ENCODE measurements at regions not wholly inside any gene's neighbourhood (a gene's known extent, or its start where the extent isn't known, plus 50 kb on each side); places are given as distances from the start of the nearest gene placed in this dataset.
A peak's percentile ranks its signal among the peaks of the same experiment; 100 is the strongest.

DNA sequence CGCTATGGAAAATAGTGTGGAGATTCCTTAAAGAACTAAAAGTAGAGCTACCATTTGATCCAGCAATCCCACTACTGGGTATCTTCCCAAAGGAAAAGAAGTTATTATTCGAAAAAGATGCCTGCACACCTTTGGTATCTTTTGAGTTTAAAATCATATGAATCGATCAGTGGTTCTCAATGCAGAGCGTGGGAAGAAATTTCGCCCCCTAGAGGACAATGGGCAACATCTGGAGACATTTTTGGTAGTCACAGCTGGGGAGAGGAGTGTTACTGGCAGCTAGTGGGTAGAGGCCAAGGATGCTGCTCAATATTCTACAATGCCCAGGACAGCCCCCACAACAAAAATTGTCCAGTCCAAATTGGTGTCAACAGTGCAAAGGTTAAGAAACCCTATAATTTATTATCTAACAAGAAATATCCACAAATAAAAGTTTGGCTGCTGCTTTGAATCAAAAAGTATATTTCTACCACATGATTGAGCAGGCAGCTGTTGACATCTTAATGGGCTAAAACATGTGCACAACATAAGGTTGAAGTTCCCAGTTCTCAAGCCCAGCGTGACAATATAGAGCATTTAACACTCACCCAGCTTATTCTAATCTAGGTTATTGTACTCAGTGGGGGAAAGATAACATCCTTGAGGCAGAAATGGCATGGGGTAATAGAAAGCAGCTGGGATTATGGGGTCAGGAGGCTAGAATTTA, 425.7 kb downstream of the LRATD1 start:
- Histone ChIP-seq H3K9ac (ENCODE audit: low read length in 2 of 2) (no peak overlapping the region), H3K36me3 (ENCODE audit: control insufficient read depth in 2 of 2, insufficient read depth in 2 of 2, low read length in 2 of 2) (no peaks in the 10 kb centered on the region), H3K27me3 (ENCODE audit: control insufficient read depth in 1 of 2, insufficient read depth in 2 of 2, low read length in 2 of 2) (peaks cover 0 to 3% of the 10 kb centered on the region in 2 donors), H3K9me3 (ENCODE audit: control insufficient read depth in 2 of 2, low read length in 2 of 2) (no peaks in the 10 kb centered on the region), H3K27ac (ENCODE audit: low read length) (no peak overlapping the region), H3K4me3 (ENCODE audit: low read length in 2 of 2) (no peak overlapping the region), H3K4me1 (ENCODE audit: control insufficient read depth, insufficient read depth, low read length) (no peaks in the 10 kb centered on the region)

DNA sequence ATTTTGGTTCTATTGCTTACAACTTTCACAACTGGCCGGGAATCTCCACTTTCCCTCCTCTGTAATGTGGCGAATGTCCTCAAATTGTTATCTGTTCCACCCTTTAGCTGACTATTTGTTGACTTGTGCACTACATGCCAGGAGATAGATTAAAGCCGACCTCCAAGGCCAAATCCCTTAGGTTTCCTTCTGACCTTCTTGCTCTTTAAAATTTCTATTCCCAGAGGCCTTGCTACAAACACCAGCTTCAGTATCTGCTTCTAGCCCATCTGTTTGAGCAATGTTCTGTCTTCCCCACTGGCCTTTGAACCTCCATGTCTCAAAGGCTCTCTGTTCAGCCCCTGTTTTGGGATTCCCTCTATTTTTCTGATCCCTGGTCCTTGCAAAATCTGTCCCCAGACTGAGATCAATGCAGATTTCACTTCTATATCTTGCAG, 426.2 kb downstream of the LRATD1 start:
- no peaks in the 10 kb centered on the region for H3K4me1 ChIP-seq (ENCODE audit: control insufficient read depth, insufficient read depth, low read length)
- no peak overlapping the region for H3K9ac ChIP-seq (ENCODE audit: low read length in 2 of 2)
- no peak overlapping the region for H3K4me3 ChIP-seq (ENCODE audit: low read length in 2 of 2)
- no peaks in the 10 kb centered on the region for H3K9me3 ChIP-seq (ENCODE audit: control insufficient read depth in 2 of 2, low read length in 2 of 2)
- H3K27me3 ChIP-seq (ENCODE audit: control insufficient read depth in 1 of 2, insufficient read depth in 2 of 2, low read length in 2 of 2): peaks cover 0 to 3% of the 10 kb centered on the region in 2 donors
- no peak overlapping the region for H3K27ac ChIP-seq (ENCODE audit: low read length)
- no peaks in the 10 kb centered on the region for H3K36me3 ChIP-seq (ENCODE audit: control insufficient read depth in 2 of 2, insufficient read depth in 2 of 2, low read length in 2 of 2)

DNA sequence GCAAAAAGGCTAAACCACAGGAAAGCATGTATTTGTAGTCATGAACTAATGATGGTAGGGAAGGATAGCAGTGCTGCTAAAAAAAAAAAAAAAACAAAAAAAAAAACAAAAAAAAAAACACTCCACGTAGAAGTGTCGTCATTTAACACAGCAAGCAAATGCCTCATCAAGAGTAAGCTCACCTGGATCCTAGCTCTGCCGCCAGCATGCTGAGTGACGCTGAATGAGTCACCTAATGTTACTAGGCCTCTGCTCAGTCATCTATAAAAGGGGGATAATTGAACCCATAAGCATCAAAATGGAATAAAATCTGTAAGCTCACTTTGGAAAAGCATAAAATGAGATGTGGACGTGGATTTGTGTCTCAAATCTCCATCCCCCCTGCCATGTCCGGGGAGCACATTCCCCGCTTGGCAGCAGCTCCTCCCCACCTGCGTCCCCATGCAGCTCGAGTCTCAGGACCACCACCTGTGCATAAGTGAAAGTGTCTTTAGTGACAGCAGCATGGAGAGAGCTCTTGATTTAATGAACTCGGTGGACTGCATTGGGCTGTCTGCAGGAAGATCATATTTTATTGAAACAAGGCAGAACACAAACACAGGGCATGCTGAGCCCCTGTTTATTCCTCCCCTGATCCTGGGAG, 427.5 kb downstream of the LRATD1 start:
- Histone ChIP-seq H3K4me3 (ENCODE audit: low read length in 2 of 2) (no peak overlapping the region), H3K4me1 (ENCODE audit: control insufficient read depth, insufficient read depth, low read length) (no peaks in the 10 kb centered on the region), H3K9me3 (ENCODE audit: control insufficient read depth in 2 of 2, low read length in 2 of 2) (no peaks in the 10 kb centered on the region), H3K27me3 (ENCODE audit: control insufficient read depth in 1 of 2, insufficient read depth in 2 of 2, low read length in 2 of 2) (no peaks in the 10 kb centered on the region), H3K9ac (ENCODE audit: low read length in 2 of 2) (no peak overlapping the region), H3K27ac (ENCODE audit: low read length) (no peak overlapping the region), H3K36me3 (ENCODE audit: control insufficient read depth in 2 of 2, insufficient read depth in 2 of 2, low read length in 2 of 2) (no peaks in the 10 kb centered on the region)

DNA sequence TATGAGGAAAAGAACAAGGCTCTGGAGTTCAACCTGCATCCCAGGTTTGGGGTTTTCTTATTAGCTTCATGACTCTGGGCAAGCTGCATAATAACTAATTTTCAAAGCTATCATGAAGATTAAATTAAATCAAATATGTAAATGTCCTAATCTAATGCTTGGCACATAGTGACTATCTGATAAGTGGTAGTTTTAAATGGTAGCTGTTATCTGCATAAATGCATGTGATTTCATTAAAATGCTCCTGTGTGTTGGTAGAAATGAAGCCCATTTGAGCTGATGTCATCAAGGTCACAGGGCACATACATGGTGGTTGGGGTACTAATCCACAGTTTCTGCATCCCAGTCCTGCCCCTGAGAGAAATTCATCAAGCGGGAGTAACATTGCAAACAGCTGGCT, 428.8 kb downstream of the LRATD1 start:
- H3K27me3 ChIP-seq (ENCODE audit: control insufficient read depth in 1 of 2, insufficient read depth in 2 of 2, low read length in 2 of 2): no peaks in the 10 kb centered on the region
- H3K27ac ChIP-seq (ENCODE audit: low read length): no peak overlapping the region
- H3K9me3 ChIP-seq (ENCODE audit: control insufficient read depth in 2 of 2, low read length in 2 of 2): no peaks in the 10 kb centered on the region
- no peaks in the 10 kb centered on the region for H3K36me3 ChIP-seq (ENCODE audit: control insufficient read depth in 2 of 2, insufficient read depth in 2 of 2, low read length in 2 of 2)
- H3K4me1 ChIP-seq (ENCODE audit: control insufficient read depth, insufficient read depth, low read length): no peaks in the 10 kb centered on the region
- H3K4me3 ChIP-seq (ENCODE audit: low read length in 2 of 2): no peak overlapping the region
- H3K9ac ChIP-seq (ENCODE audit: low read length in 2 of 2): no peak overlapping the region

DNA sequence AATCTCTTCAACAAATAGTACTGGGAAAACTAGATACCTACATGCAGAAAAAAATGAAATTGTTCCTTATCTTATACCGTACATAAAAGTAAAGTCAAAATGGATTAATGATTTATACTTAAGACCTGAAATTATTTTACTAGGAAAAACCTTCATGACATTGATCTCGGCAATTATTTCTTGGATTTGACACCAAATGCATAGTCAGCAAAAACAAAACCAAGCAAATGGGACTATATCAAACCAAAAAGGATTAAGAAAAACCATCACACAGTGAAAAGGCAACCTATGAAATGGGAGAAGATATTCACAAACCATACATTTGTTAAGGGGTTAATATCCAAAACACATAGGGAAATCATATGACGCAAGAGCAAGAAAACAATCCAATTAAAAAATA, 433.6 kb downstream of the LRATD1 start:
- Histone ChIP-seq H3K4me3 (ENCODE audit: low read length in 2 of 2) (no peak overlapping the region), H3K27me3 (ENCODE audit: control insufficient read depth in 1 of 2, insufficient read depth in 2 of 2, low read length in 2 of 2) (no peaks in the 10 kb centered on the region), H3K9ac (ENCODE audit: low read length in 2 of 2) (no peak overlapping the region), H3K9me3 (ENCODE audit: control insufficient read depth in 2 of 2, low read length in 2 of 2) (no peaks in the 10 kb centered on the region), H3K4me1 (ENCODE audit: control insufficient read depth, insufficient read depth, low read length) (no peaks in the 10 kb centered on the region), H3K36me3 (ENCODE audit: control insufficient read depth in 2 of 2, insufficient read depth in 2 of 2, low read length in 2 of 2) (no peaks in the 10 kb centered on the region), H3K27ac (ENCODE audit: low read length) (no peak overlapping the region)

DNA sequence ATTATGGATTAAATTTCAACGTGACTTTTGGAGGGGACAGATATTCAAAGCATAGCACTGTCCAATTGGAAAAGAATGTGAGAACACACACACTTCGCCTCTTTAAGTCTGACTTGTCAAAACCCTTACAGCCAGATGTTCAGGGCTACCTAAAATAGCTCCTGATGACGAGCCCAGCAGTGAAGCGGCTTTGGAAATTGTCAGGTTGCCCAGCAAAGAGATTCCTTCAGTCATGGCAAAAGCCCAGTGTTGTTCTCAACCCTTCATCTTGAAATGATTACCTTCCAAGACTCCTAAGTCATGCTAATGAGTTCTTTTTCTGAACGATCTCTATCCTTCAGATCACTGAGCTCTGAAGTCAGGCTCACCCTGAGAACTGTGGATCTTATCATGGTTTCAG, 436.6 kb downstream of the LRATD1 start:
- Histone ChIP-seq H3K27ac (ENCODE audit: low read length) (no peak overlapping the region), H3K27me3 (ENCODE audit: control insufficient read depth in 1 of 2, insufficient read depth in 2 of 2, low read length in 2 of 2) (no peaks in the 10 kb centered on the region), H3K9ac (ENCODE audit: low read length in 2 of 2) (no peak overlapping the region)

DNA sequence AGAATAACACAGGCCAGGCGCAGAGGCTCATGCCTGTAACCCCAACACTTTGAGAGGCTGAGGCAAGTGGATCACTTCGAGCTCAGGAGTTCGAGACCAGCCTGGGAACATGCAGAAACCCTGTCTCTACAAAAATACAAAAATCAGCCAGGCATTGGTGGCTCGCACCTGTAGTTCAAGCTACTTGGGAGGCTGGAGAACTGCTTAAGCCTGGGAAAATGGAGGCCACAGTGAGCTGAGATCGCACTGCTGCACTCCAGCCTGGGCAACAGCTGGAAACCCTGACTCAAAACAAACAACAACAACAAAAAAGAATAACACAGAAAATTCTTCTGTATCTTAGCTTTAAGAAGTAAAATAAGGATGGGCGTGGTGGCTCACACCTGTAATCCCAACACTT, 440.3 kb downstream of the LRATD1 start:
- no peaks in the 10 kb centered on the region for H3K36me3 ChIP-seq (ENCODE audit: control insufficient read depth in 2 of 2, insufficient read depth in 2 of 2, low read length in 2 of 2)

More for the DNA sequence above, 436.6 kb downstream of the LRATD1 start:
- Histone ChIP-seq H3K9me3 (ENCODE audit: control insufficient read depth in 2 of 2, low read length in 2 of 2) (no peaks in the 10 kb centered on the region), H3K4me1 (ENCODE audit: control insufficient read depth, insufficient read depth, low read length) (peaks cover 2% of the 10 kb centered on the region), H3K4me3 (ENCODE audit: low read length in 2 of 2) (no peak overlapping the region), H3K36me3 (ENCODE audit: control insufficient read depth in 2 of 2, insufficient read depth in 2 of 2, low read length in 2 of 2) (no peaks in the 10 kb centered on the region)

DNA sequence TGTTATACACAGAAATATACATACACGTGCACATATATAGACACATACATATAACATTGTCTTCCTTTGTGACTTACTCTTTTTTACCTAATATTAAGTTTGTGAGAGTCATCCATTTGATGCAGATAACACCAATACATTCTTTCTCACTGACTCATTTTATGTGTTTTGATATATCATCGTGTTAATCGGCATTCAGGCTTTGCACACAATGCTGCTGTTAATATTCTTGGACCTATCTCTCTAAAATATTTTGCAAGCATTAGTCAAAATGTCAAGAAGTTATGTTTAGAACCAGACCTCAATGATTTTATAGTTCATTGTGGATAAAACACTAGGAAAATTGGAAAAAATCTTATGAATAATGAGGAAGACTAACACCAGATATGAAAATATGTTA, 441.1 kb downstream of the LRATD1 start:
- no peak overlapping the region for H3K4me3 ChIP-seq (ENCODE audit: low read length in 2 of 2)
- peaks cover 2% of the 10 kb centered on the region for H3K4me1 ChIP-seq (ENCODE audit: control insufficient read depth, insufficient read depth, low read length)
- H3K27me3 ChIP-seq (ENCODE audit: control insufficient read depth in 1 of 2, insufficient read depth in 2 of 2, low read length in 2 of 2): no peaks in the 10 kb centered on the region
- H3K9me3 ChIP-seq (ENCODE audit: control insufficient read depth in 2 of 2, low read length in 2 of 2): no peaks in the 10 kb centered on the region
- H3K27ac ChIP-seq (ENCODE audit: low read length): no peak overlapping the region
- H3K36me3 ChIP-seq (ENCODE audit: control insufficient read depth in 2 of 2, insufficient read depth in 2 of 2, low read length in 2 of 2): no peaks in the 10 kb centered on the region
- no peak overlapping the region for H3K9ac ChIP-seq (ENCODE audit: low read length in 2 of 2)

More for the DNA sequence above, 440.3 kb downstream of the LRATD1 start:
- H3K9me3 ChIP-seq (ENCODE audit: control insufficient read depth in 2 of 2, low read length in 2 of 2): no peaks in the 10 kb centered on the region
- H3K9ac ChIP-seq (ENCODE audit: low read length in 2 of 2): no peak overlapping the region
- no peak overlapping the region for H3K4me3 ChIP-seq (ENCODE audit: low read length in 2 of 2)
- H3K4me1 ChIP-seq (ENCODE audit: control insufficient read depth, insufficient read depth, low read length): peaks cover 2% of the 10 kb centered on the region
- H3K27me3 ChIP-seq (ENCODE audit: control insufficient read depth in 1 of 2, insufficient read depth in 2 of 2, low read length in 2 of 2): no peaks in the 10 kb centered on the region
- H3K27ac ChIP-seq (ENCODE audit: low read length): peak overlapping the region; percentile 24

DNA sequence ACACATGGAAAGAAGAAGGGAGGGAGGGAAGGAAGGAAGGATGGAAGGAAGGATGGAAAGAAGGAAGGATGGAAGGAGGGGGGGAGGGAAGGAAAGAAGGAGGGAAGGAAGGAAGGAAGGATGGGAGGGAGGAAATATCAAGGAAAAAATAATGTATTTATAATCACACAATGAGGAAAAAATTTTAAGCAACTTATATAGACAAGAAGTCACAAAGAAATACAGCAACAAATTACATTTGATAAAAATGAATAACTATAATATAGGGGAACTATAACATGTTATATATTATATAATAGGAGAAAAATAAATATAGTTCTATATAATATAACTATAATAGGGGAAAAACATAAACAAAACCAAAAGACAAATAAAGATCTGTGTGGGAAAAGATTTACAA, 441.8 kb downstream of the LRATD1 start:
- H3K9ac ChIP-seq (ENCODE audit: low read length in 2 of 2): no peak overlapping the region
- H3K4me3 ChIP-seq (ENCODE audit: low read length in 2 of 2): no peak overlapping the region
- no peak overlapping the region for H3K27ac ChIP-seq (ENCODE audit: low read length)
- peaks cover 2% of the 10 kb centered on the region for H3K4me1 ChIP-seq (ENCODE audit: control insufficient read depth, insufficient read depth, low read length)
- no peaks in the 10 kb centered on the region for H3K9me3 ChIP-seq (ENCODE audit: control insufficient read depth in 2 of 2, low read length in 2 of 2)
- no peaks in the 10 kb centered on the region for H3K27me3 ChIP-seq (ENCODE audit: control insufficient read depth in 1 of 2, insufficient read depth in 2 of 2, low read length in 2 of 2)
- H3K36me3 ChIP-seq (ENCODE audit: control insufficient read depth in 2 of 2, insufficient read depth in 2 of 2, low read length in 2 of 2): no peaks in the 10 kb centered on the region

DNA sequence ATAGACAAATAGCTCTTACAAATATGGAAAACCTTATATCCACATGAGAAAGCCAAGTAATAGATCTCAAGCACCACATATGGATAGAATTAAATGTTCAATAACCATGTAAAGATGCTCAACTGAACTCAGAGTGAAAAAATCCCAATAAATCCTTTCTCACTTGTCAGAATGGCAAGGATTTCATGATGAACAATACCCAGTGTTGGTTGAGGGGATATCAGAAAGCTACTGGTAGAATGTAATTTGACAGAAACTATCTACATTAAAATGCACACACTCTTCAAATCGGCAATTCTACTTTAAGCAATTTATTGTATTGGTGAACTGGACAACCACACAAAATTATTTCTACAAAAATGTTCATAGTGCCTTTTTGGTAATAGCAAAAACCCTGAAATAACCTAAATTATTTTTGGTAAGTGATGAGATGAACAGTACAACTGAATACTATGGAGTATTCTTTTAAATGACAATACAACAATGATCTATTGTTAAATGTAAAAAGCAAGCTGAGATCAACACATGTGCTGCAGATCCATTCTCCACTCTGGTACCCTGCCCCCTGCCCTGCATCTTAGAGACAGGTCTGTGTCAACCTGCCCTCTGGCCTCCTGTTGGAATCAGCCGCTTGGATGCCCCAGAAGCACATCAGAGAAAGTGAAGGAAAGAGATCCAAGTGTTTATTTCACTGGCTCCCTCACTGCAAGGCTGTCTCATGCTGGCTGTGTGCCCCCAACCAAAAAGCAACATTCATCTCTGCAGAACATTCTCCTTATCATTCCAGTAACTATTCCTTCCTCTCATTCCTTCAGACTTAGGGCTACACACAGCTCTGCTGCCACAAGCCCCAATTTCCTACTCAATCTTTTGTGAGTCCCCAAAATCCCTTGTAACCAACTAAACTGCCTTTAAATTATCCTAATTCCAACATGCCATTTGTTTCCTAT, 442.5 kb downstream of the LRATD1 start:
- H3K4me3 ChIP-seq (ENCODE audit: low read length in 2 of 2): no peak overlapping the region
- H3K4me1 ChIP-seq (ENCODE audit: control insufficient read depth, insufficient read depth, low read length): peaks cover 2% of the 10 kb centered on the region
- no peak overlapping the region for H3K27ac ChIP-seq (ENCODE audit: low read length)
- H3K27me3 ChIP-seq (ENCODE audit: control insufficient read depth in 1 of 2, insufficient read depth in 2 of 2, low read length in 2 of 2): no peaks in the 10 kb centered on the region
- no peaks in the 10 kb centered on the region for H3K9me3 ChIP-seq (ENCODE audit: control insufficient read depth in 2 of 2, low read length in 2 of 2)
- no peak overlapping the region for H3K9ac ChIP-seq (ENCODE audit: low read length in 2 of 2)
- H3K36me3 ChIP-seq (ENCODE audit: control insufficient read depth in 2 of 2, insufficient read depth in 2 of 2, low read length in 2 of 2): no peaks in the 10 kb centered on the region
